Hepatocyte (in vitro differentiated cells): ENCODE measurements at regions not wholly inside any gene's neighbourhood (a gene's known extent, or its start where the extent isn't known, plus 50 kb on each side); places are given as distances from the start of the nearest gene placed in this dataset.

Experiments
- EZH2 ChIP-seq: fragments of 200-600 bp; sonication (generic); IDR thresholded peaks from 2 replicates; pipeline ENCODE4 v1.6.1; 2016; ENCODE audit warnings: antibody characterized with exemption, mild to moderate bottlenecking, borderline replicate concordance
- EZH2phosphoT487 ChIP-seq: fragments of 200-600 bp; sonication (generic); IDR thresholded peaks from one replicate; pipeline ENCODE4 v1.6.1; 2018; ENCODE audit warnings: antibody characterized with exemption, mild to moderate bottlenecking, low read depth, moderate library complexity; ENCODE audit not compliant: unreplicated experiment, severe bottlenecking
- TF ChIP-seq, protein P1 (sequence below): fragments of 200-600 bp; sonication (generic); IDR thresholded peaks from 2 replicates; pipeline ENCODE4 v1.5.1; 2016; ENCODE audit warnings: antibody characterized with exemption, mild to moderate bottlenecking; ENCODE audit not compliant: poor library complexity

- TF ChIP-seq, protein P1, sequence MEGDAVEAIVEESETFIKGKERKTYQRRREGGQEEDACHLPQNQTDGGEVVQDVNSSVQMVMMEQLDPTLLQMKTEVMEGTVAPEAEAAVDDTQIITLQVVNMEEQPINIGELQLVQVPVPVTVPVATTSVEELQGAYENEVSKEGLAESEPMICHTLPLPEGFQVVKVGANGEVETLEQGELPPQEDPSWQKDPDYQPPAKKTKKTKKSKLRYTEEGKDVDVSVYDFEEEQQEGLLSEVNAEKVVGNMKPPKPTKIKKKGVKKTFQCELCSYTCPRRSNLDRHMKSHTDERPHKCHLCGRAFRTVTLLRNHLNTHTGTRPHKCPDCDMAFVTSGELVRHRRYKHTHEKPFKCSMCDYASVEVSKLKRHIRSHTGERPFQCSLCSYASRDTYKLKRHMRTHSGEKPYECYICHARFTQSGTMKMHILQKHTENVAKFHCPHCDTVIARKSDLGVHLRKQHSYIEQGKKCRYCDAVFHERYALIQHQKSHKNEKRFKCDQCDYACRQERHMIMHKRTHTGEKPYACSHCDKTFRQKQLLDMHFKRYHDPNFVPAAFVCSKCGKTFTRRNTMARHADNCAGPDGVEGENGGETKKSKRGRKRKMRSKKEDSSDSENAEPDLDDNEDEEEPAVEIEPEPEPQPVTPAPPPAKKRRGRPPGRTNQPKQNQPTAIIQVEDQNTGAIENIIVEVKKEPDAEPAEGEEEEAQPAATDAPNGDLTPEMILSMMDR = no peak
- TF ChIP-seq EZH2 (no peak), EZH2phosphoT487 (no peak)
Measured at GRCh38 chr1:98478121-98478520, 183.4 kb upstream of the SNX7 start.
